Endothelial cell of umbilical vein (primary cell): ENCODE measurements at regions not wholly inside any gene's neighbourhood (a gene's known extent, or its start where the extent isn't known, plus 50 kb on each side); places are given as distances from the start of the nearest gene placed in this dataset.

ENCODE experiments used
- BruUV-seq: library from RNA; stranded (reverse); fragments of 400-500 nt; replicated peaks from 2 replicates; lab custom pipeline; 2021; lab: Mats Ljungman, UMichigan
- CTCF ChIA-PET: fragments of 300-600, 350-600 bp; sonication (Branson Sonifier 250); formaldehyde crosslinking; loops from one replicate; lab custom pipeline; 2021; ENCODE audit warnings: antibody characterized with exemption, inconsistent platforms; lab: Charles Lee
- POLR2A ChIA-PET: fragments of 300-600, 350-600 bp; sonication (Branson Sonifier 250); formaldehyde crosslinking; loops from one replicate; lab custom pipeline; 2021; ENCODE audit warnings: antibody characterized with exemption, inconsistent platforms; lab: Charles Lee
- DNase-seq: peaks from one replicate; pipeline ENCODE4 v3.0.0-alpha.2; 2011; ENCODE audit warnings: low read depth, low spot score
- FAIRE-seq: peaks from 2 replicates; lab custom pipeline; 2011; peaks lifted over from hg19 to GRCh38; lab: Jason Lieb, UNC
- H2AFZ ChIP-seq: 2 replicates; pipeline ENCODE4 v1.6.0; 2012; ENCODE audit warnings: low read depth, low read length, control low read depth, inconsistent platforms
- H3K27ac ChIP-seq: 2 replicates; pipeline ENCODE4 v1.5.1; 2011; ENCODE audit warnings: low read depth, mild to moderate bottlenecking, control low read depth, low read length, moderate library complexity; ENCODE audit not compliant: insufficient read depth
- H3K27me3 ChIP-seq, 2 experiments: 2 replicates each; pipeline versions ENCODE4 v1.6.0 to v1.6.1; 2011; ENCODE audit warnings: low read length in 2 of 2, mixed read lengths in 1 of 2; ENCODE audit not compliant: control insufficient read depth in 2 of 2, insufficient read depth in 2 of 2
- H3K36me3 ChIP-seq, 2 experiments: 2 replicates in 1 of 2; 3 replicates in 1 of 2; pipeline ENCODE4 v1.5.1; 2011; ENCODE audit warnings: low read length in 2 of 2, mild to moderate bottlenecking in 1 of 2, moderate library complexity in 1 of 2; ENCODE audit not compliant: control insufficient read depth in 2 of 2, insufficient read depth in 2 of 2; ENCODE audit errors: extremely low read depth in 1 of 2
- H3K4me1 ChIP-seq: 3 replicates; pipeline ENCODE4 v1.5.1; 2011; ENCODE audit warnings: mild to moderate bottlenecking, low read length; ENCODE audit not compliant: control insufficient read depth, insufficient read depth; ENCODE audit errors: extremely low read depth
- H3K4me2 ChIP-seq: 2 replicates; pipeline ENCODE4 v1.6.1; 2011; ENCODE audit warnings: low read length, control low read depth, mixed read lengths; ENCODE audit not compliant: insufficient read depth
- H3K4me3 ChIP-seq, 3 experiments: fragments of 200-600 bp in 1 of 3; sonication (generic), shearing (Covaris generic) in 1 of 3; replicated peaks in 1 of 3; 2 replicates each; pipeline ENCODE4 v1.5.1; 2011 to 2016; ENCODE audit warnings: control low read depth in 3 of 3, low read length in 3 of 3, mild to moderate bottlenecking in 2 of 3, inconsistent platforms in 1 of 3, low read depth in 1 of 3, moderate library complexity in 1 of 3; ENCODE audit not compliant: insufficient read depth in 1 of 3
- H3K79me2 ChIP-seq: 2 replicates; pipeline ENCODE4 v1.6.0; 2012; ENCODE audit warnings: low read length, inconsistent platforms; ENCODE audit not compliant: control insufficient read depth, insufficient read depth
- H3K9ac ChIP-seq: replicated peaks from 2 replicates; pipeline ENCODE3; 2011; ENCODE audit warnings: low read length, control low read depth; ENCODE audit not compliant: insufficient read depth; ENCODE audit errors: extremely low read depth
- H3K9me1 ChIP-seq: replicated peaks from 3 replicates; pipeline ENCODE4 v1.6.0; 2011; ENCODE audit warnings: mild to moderate bottlenecking, low read length; ENCODE audit not compliant: control insufficient read depth, insufficient read depth; ENCODE audit errors: extremely low read depth
- H3K9me3 ChIP-seq: replicated peaks from 2 replicates; pipeline ENCODE4 v1.5.1; 2012; ENCODE audit warnings: low read length, inconsistent platforms; ENCODE audit not compliant: control insufficient read depth, insufficient read depth
- H4K20me1 ChIP-seq: replicated peaks from 2 replicates; pipeline ENCODE3; 2011; ENCODE audit warnings: mild to moderate bottlenecking, low read length; ENCODE audit not compliant: control insufficient read depth, insufficient read depth; ENCODE audit errors: extremely low read depth
- EZH2 ChIP-seq: IDR thresholded peaks from 2 replicates; pipeline ENCODE4 v1.6.1; 2012; ENCODE audit warnings: borderline replicate concordance, low read depth, mild to moderate bottlenecking, moderate library complexity, low read length, inconsistent platforms; ENCODE audit not compliant: severe bottlenecking
- FOS ChIP-seq: IDR thresholded peaks from 2 replicates; pipeline ENCODE4 v1.6.1; 2011; ENCODE audit warnings: mild to moderate bottlenecking, low read length, moderate library complexity, borderline replicate concordance; ENCODE audit not compliant: insufficient read depth
- GATA2 ChIP-seq: IDR thresholded peaks from 2 replicates; pipeline ENCODE4 v1.7.0; 2011; ENCODE audit warnings: low read depth, mild to moderate bottlenecking, moderate library complexity, mixed read lengths, low read length; ENCODE audit not compliant: insufficient read length, insufficient read depth
- JUN ChIP-seq: IDR thresholded peaks from 2 replicates; pipeline ENCODE4 v1.6.1; 2011; ENCODE audit warnings: borderline replicate concordance, low read depth; ENCODE audit not compliant: insufficient read length, insufficient read depth
- MAX ChIP-seq: IDR thresholded peaks from 2 replicates; pipeline ENCODE4 v1.6.1; 2011; ENCODE audit not compliant: insufficient read depth, insufficient read length
- MYC ChIP-seq: IDR thresholded peaks from one replicate; pipeline ENCODE4 v1.6.1; 2011; ENCODE audit warnings: mild to moderate bottlenecking, low read depth, low read length
- POLR2A ChIP-seq: IDR thresholded peaks from 2 replicates; pipeline ENCODE4 v1.6.1; 2012; ENCODE audit warnings: low read depth, mild to moderate bottlenecking, control low read depth, low read length
- POLR2AphosphoS5 ChIP-seq: IDR thresholded peaks from 2 replicates; pipeline ENCODE4 v1.6.1; 2012; ENCODE audit warnings: low read depth, mild to moderate bottlenecking, control low read depth, low read length, moderate library complexity; ENCODE audit not compliant: insufficient read depth
- dilution Hi-C: fragments of 300-500 bp; cut with MboI; formaldehyde crosslinking; loops from one replicate; pipeline ENCODE4 v1.15.0; 2019; ENCODE audit warnings: low sequenced_read_pairs; ENCODE audit not compliant: extremely low pct_ligation_motif_present
- intact Hi-C: fragments of 100-400 bp; cut with micrococcal nuclease; formaldehyde crosslinking; loops from one replicate; pipeline ENCODE4 v1.10.0; 2022
- TF ChIP-seq, protein P1 (sequence below), 2 donors: IDR thresholded peaks; 1 replicate in 1 of 2; 2 replicates in 1 of 2; pipeline ENCODE4 v1.5.1; 2011; ENCODE audit warnings: low read length in 2 of 2, mild to moderate bottlenecking in 2 of 2, moderate library complexity in 2 of 2, control low read depth in 1 of 2, inconsistent platforms in 1 of 2, low read depth in 1 of 2; ENCODE audit not compliant: insufficient read depth in 1 of 2; ENCODE audit errors: extremely low read depth in 1 of 2

DNA sequence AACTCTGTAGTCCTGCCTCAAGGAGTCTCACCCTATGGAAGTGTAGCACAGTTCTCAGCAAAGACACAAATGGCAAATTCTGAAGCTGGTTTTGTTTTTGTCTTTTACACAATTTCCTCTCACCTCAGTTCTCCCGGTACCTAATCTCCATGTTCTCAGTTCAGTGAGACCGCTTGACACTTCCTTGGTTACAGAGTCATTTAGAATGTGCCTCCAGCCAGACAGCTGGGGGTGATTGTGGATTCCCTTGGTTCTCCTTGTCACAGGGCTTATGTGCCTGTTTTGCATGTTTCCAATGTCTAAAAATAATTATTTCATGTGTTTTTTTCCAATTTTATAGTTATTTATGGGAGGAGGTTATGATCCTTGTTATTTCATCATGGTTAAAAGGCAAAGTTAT lies 379.5 kb upstream of the MAP2 start:
- H3K4me2 ChIP-seq: no peak overlapping the region
- intact Hi-C loops: no loop called here
- no peak for TF ChIP-seq POLR2AphosphoS5
- TF ChIP-seq, protein P1, sequence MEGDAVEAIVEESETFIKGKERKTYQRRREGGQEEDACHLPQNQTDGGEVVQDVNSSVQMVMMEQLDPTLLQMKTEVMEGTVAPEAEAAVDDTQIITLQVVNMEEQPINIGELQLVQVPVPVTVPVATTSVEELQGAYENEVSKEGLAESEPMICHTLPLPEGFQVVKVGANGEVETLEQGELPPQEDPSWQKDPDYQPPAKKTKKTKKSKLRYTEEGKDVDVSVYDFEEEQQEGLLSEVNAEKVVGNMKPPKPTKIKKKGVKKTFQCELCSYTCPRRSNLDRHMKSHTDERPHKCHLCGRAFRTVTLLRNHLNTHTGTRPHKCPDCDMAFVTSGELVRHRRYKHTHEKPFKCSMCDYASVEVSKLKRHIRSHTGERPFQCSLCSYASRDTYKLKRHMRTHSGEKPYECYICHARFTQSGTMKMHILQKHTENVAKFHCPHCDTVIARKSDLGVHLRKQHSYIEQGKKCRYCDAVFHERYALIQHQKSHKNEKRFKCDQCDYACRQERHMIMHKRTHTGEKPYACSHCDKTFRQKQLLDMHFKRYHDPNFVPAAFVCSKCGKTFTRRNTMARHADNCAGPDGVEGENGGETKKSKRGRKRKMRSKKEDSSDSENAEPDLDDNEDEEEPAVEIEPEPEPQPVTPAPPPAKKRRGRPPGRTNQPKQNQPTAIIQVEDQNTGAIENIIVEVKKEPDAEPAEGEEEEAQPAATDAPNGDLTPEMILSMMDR (IDR thresholded peaks at IDR 0.05; ENCODE audit: extremely low read depth in 1 of 2, insufficient read depth in 1 of 2, low read depth in 1 of 2, low read length in 2 of 2): no peak
- TF ChIP-seq POLR2A: no peak
- no peak for TF ChIP-seq GATA2
- TF ChIP-seq MAX: no peak
- no peak for TF ChIP-seq EZH2
- no peak for TF ChIP-seq JUN
- TF ChIP-seq MYC: no peak
- no peak for TF ChIP-seq FOS
- H3K27me3 ChIP-seq: no peaks in the 10 kb centered on the region
- H3K9ac ChIP-seq: no peak overlapping the region
- no peak overlapping the region for H3K4me3 ChIP-seq
- H4K20me1 ChIP-seq: no peaks in the 10 kb centered on the region
- H2AFZ ChIP-seq: no peak overlapping the region
- H3K27ac ChIP-seq: no peak overlapping the region
- no peaks in the 10 kb centered on the region for H3K4me1 ChIP-seq
- no TSS peak for BruUV-seq
- dilution Hi-C loops: no loop called here
- no peaks in the 10 kb centered on the region for H3K9me3 ChIP-seq
- H3K9me1 ChIP-seq: no peaks in the 10 kb centered on the region
- no peak for FAIRE-seq
- POLR2A ChIA-PET: no interaction called here
- no peaks in the 10 kb centered on the region for H3K79me2 ChIP-seq
- DNase-seq: no peak
- CTCF ChIA-PET: no interaction called here
- H3K36me3 ChIP-seq: no peaks in the 10 kb centered on the region
